ENCODE measurements at regions not wholly inside any gene's neighbourhood (a gene's known extent, or its start where the extent isn't known, plus 50 kb on each side); places are given as distances from the start of the nearest gene placed in this dataset.

- no peak for DNase-seq (ENCODE audit: low read depth)
These were observed 204.3 kb upstream of the EMCN start for GRCh38 chr4:100722133-100722532.

DNA sequence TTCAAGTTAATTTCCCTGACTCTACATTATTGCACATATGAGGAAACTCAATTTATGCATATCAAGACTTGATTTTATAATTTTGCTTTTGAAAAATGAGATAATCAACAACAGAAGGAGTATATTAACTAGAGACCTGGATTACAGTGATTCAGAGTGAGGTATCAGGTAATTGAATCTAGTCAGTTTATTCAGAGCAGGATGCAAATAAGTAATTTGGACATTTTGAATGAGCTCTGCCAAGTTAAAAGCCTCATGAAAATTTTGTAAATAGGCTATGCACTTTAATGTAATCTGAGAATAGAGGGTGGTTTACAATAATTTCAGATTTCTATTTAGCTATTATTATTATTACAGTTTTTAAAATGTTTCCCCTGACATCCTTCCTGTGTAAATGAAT lies 203.7 kb upstream of the EMCN start:
- DNase-seq (ENCODE audit: low read depth), result no peak

DNA sequence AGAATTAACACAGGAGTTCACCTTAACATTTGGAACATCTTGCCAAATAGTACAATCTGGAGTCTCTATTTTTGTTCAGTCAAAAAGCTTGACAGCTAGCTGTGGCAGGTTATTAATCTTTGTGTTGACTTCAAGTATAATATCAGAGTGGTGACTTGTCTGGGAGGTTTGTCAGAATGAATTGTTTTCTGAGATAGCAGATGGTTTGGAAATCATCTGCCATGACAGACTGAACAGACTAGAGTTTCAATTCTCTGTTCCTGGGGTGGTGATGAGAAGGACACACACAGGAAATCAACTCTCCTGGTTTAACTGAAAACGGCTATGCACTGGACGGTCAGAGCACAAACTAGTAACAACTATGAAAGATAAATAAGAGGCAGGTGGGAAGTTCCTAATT lies 203.3 kb upstream of the EMCN start:
- no peak for DNase-seq (ENCODE audit: low read depth)

GRCh38 chr4:100716416-100716815 lies 198.6 kb upstream of the EMCN start:
- DNase-seq (ENCODE audit: low read depth), result no peak

- no peak for DNase-seq (ENCODE audit: low read depth)
These were observed 191.0 kb upstream of the EMCN start for GRCh38 chr4:100708776-100709175.

- peak; percentile 7 for DNase-seq (ENCODE audit: low read depth)
These were observed 190.0 kb upstream of the EMCN start for GRCh38 chr4:100707786-100708185.

DNA sequence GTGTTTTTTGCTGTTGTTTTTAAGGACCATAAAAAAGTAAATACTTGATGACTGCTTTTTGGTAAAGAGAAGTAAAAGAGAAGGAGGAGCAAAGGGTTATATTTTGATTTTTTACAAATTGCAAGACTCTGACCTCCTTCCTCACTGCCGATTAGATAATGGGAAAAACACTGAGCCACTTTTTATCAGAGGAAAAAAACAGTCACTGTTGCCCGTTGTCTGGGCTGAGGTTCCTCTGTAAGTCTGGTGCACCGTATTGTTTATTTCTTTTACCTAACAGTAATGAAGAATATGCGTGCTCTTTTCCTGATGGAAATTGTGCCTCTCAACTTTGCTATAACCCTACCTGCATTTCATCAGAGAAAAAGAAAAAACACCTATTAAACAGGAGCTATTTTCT lies 178.7 kb upstream of the EMCN start:
- no peak for DNase-seq (ENCODE audit: low read depth)

DNA sequence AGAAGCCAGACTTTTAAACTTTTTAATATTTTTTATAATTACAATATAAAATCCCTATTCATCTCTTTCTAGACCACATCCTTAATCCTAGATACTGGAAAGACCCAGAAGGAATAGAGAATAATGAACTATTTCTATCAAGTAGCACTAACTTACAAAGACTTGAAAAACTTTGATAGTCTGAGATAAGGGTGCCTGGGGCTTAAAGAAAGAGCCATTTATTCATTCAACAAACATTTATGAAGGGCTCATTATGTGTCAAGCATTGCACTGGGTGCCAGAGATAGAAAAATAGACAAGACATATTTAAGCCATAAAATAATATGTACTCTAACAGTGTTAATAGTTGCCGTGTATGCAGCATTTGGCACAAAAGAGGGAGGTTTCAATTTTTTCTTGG lies 178.0 kb upstream of the EMCN start:
- no peak for DNase-seq (ENCODE audit: low read depth)

DNA sequence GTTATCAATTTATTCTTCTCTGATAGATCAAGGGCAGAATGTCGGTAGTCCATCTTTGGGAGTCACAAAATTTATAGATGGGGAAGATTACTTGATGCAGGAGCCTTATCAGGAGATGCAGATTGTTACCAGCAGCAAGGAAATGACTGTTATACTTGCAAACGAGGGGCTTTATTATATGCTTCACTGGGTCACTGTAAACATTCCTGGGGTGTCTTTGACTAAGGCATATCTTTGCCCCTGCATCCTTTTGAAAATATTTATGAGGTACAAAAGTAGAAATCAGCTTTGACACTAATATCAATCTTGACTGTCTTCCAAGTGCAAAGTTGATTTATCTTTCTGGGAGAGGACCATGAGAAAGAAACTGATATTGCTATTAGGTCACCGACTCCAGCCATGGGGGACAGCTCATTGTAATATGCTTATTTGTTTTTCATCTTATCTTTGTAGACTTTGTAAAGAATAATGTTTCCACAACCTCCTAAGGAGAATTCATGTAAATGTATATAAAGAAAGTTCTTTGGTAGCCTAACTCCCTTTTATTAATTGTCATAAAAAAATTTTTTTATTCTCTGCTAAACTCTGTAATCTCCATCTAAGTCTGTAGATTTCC lies 177.3 kb upstream of the EMCN start:
- DNase-seq (ENCODE audit: low read depth), result no peak

DNA sequence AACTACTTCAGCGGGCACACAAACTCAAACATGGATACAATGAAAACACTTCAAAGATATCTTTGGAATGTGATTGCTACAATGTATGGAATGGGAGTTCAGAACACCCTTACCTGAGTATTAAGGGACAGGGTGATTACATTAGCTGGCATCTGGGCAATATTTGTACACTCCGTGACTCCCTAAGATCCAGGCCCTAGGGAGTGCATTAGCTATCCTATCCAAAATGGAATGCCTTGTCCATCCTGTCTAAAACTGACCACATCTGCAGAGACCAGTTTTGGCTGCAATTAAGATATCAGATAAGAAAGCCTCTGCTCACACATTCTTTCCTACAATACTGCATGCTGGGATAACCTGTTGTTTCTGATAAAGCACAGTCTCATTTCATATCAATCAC lies 176.6 kb upstream of the EMCN start:
- no peak for DNase-seq (ENCODE audit: low read depth)

GRCh38 chr4:100690812-100691211 lies 173.0 kb upstream of the EMCN start:
- DNase-seq (ENCODE audit: low read depth), result no peak

DNA sequence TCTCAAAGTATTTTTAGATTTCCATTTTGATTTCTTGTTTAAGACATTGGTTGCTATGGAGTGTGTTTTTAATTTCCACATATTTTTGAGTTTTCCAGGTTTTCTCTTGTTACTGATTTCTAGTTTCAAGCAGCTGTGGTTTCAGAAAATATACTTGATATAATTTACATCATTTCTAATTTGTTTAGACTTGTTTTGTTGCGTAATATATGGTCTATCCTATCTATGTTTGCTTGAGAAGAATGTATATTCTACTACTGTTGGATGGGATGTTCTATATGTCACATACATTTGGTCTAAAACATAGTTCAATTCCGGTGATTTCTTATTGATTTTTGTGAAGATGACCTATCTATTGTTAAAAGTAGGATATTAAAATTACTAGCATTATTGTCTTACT lies 170.5 kb upstream of the EMCN start:
- no peak for DNase-seq (ENCODE audit: low read depth)

DNA sequence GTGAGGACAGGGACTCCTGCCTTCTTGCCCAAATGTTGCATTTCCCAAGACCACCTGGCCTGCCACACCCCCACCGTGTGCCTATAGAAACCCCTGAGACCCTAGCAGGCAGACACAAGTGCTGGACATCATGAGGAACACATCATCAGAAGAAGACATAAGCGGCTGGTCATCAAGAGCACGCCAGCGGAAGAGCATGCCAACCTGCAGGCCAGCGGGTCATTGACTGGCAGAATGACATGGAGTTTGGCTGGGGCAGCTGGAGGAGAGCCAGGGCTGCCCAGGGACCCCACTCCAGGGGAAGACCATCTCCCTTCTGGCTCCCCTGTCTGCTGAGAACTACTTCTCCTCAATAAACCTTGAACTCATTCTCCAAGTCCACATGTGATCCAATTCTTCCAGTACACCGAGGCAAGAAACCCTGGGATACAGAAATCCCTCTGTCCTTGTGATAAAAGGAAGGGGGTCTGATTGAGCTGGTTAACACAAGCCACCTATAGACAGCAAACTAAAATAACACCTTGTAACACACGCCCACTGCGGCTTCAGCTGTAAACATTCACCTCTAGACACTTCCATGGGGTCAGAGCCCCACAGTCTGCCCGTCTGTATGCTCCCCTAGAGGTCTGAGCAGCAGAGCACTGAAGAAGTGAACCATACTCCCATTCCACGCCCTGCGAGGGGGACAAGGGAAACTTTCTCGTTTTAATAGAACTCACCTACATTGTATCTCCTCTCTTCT lies 164.8 kb upstream of the EMCN start:
- no peak for DNase-seq (ENCODE audit: low read depth)

GRCh38 chr4:100681289-100681688 lies 163.5 kb upstream of the EMCN start:
- no peak for DNase-seq (ENCODE audit: low read depth)

DNA sequence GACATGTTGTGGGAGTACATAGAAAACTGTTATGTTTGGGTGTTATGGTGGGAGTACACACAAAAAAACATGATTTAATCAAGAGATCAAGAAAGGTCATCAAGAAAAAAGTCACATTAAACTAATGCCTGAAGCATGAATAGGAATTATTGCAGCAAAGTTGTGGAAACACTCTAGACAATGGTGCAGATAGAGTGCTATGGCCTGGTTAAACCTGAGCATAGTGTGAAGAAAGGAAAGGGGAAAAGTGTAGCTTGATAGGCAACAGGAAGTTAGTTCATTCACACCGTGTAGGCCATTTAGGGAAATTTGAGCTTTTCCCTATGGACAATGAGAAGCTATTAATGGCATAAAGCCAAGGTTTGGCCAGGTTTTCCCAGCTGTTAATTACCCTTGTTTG lies 162.1 kb upstream of the EMCN start:
- DNase-seq (ENCODE audit: low read depth), result no peak

DNA sequence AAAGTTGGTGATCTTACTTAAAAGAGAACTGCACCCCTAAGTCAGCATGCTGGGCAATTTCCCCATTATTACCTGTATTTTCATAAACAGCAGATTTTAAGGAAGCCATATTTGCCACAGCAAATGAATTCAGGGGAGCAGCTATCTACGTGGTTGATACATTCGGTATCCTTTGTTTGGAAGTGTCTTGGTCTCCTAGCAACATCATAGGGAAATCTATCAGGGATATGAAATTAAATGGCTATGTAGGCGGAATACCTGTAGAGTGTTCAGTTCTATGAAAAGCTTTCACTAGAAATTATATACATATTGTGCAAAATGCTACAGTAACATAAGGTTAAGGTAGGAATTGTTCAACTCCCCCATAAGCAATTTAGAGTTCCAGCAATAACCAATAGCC lies 157.2 kb upstream of the EMCN start:
- DNase-seq (ENCODE audit: low read depth), result no peak

DNA sequence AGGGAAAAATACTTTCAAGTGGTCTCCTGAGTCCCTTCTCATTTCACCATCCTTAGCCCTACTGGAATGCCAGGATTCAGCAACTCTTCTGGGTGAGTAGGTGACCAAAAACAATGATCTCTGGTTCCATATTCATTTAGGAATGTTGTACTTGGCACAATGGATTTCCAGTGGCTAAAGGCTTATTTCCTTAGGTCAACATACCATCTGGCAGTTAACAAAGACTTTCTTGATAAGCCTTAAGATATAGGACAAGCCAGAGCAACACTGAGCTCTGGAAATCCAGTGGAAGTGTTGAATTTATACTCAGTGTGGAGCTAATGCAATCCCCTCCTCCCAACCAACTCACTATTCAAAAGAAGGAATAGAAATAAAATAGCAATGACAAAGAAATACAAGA lies 139.4 kb upstream of the EMCN start:
- DNase-seq (ENCODE audit: low read depth), result peak; percentile 12

DNA sequence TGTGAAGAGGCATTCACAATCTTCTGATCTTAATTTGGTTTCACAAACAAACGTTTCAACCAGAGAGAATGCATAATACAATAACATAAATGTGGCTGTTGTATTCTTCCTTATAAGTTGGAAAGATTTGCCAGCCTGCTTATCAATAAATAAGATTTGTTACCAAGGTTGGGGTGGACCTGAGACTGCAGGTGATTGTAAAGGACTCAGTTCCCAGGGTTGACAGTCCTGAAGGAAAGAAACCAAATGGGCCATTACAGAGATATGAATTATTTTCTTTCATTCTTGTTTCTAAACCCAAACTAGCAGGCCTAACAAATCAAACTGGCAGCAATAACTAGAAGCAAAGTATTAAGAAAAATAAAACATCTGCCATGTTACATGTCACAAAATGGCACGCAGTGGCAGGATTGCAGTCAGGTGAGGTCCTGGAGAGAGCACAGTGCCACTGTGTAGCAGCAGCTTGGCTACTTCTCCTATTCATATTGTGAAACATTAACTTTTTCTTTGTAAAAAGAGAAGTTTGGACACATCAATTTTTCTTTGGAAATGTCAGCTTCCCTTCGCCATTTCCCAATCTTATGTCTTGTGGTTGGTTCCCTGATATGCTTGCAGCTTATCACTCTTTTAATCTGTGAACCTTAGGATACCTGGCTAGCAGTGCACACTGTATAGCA lies 133.8 kb upstream of the EMCN start:
- DNase-seq (ENCODE audit: low read depth), result no peak

DNA sequence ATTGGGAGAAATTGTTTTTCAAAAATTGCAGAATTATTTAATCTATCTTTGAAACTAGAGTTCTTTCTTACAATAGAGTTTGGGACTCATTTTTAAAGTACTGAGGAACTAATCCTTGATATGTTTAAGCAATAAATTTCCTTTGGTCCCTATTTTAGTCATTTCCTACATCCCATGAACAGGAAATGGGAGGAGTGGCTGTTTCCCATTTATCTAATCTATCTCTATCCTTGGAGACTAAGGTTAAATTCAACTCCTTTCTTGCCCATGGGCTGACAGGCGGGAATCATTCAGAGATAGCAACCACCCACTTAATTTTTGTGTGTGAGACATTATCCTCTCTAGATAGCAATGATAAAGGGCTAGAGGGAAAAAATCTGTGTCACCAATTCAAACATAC lies 131.6 kb upstream of the EMCN start:
- DNase-seq (ENCODE audit: low read depth), result peak; percentile 15

DNA sequence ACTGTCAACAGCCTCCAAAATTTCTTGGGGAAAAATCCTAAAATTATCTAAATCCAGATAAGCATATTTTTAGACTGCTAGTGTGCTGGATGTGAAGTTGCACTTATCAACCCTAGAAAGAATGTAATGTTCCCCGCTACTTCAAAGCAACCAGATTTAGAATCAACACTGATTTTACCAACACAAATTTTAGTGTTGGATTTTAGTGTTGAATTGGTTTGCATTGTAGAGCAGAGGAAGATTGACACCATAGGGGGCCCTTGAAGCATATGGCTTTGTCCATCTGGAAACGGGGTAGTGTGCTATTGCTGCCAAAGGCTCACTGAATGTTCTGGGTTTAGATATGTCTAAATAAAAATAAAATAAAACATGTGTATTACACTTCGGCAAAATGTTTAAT lies 126.3 kb upstream of the EMCN start:
- no peak for DNase-seq (ENCODE audit: low read depth)

- no peak for DNase-seq (ENCODE audit: low read depth)
These were observed 123.5 kb upstream of the EMCN start for GRCh38 chr4:100641336-100641735.

DNA sequence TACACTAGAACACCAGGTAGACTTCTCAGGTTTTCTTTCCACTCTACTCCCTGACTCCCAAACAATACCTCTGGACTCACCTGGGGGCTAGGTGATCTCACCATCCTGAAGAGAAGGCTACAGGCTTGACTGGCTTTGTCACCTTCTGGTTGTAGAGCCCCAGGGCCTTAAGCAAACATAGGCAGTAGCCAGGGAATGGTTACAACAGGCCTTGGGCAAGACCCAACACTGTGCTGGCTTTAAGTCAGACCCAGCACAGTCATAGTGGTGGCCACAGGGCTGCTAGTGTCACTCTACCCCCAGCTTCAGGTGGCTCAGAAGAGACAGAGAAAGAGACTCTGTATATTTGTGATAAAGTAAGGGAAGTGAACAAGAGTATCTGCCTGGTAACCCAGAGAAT lies 118.1 kb upstream of the EMCN start:
- DNase-seq (ENCODE audit: low read depth), result no peak

GRCh38 chr4:100633269-100633668 lies 115.4 kb upstream of the EMCN start:
- no peak for DNase-seq (ENCODE audit: low read depth)

DNA sequence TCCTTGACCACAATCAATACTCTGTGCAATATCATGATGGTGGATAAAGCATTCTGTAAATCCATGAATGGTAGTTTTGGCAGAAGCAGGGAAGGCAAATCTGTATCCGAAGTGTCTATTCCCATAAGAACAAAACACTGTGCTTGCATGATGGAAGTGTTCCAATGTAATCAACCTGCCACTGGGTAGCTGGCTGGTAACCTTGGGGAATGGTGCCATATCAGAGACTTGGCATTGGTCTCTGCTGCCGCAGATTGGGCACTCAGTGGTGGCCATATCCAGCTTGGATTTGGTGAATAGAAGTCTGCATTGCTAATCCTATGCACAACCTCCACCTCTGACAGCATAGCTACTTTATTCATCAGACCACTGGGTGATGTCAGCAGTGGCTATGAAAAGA lies 114.3 kb upstream of the EMCN start:
- no peak for DNase-seq (ENCODE audit: low read depth)

All from EH (cell line).